ENCODE measurements at regions not wholly inside any gene's neighbourhood (a gene's known extent, or its start where the extent isn't known, plus 50 kb on each side); places are given as distances from the start of the nearest gene placed in this dataset.

DNA sequence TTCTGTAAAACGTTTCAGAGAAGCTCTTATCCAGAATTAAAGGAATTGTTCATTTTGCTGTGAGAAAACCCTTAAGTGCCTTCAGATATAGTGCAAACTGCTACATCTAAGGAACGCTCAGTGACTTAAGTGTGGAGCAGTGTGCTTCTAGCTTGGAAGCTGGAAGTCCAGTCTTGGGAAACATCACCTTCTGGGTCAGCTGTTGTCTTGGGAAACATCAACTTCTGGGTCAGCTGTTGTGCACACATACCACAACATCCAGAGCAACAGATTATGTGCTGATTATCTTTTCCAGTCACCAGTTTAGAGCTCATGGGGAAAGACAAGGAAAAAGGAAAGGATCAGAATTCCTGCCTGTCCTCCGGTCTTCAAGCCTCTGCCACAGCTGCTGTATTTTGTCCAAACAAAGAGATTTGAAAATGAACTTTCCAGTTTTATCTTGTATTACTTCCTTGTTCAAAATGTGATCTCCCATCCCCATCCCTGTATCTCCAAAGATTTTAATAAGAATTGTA lies 713.6 kb downstream of the NSUN3 start:
- no peak overlapping the region for H2AFZ ChIP-seq (ENCODE audit: low read length)
- H3K4me2 ChIP-seq (ENCODE audit: low read length) = no peak overlapping the region
- H3K9me2 ChIP-seq (ENCODE audit: low read depth, low read length) = no peaks in the 10 kb centered on the region
- H4K20me1 ChIP-seq (ENCODE audit: insufficient read depth, low read length) = no peaks in the 10 kb centered on the region
- no peaks in the 10 kb centered on the region for H3F3A ChIP-seq (ENCODE audit: insufficient read depth, low read length)
- H3K9ac ChIP-seq (ENCODE audit: low read length) = no peak overlapping the region
- no peaks in the 10 kb centered on the region for H3K4me1 ChIP-seq (ENCODE audit: insufficient read depth, low read length, severe bottlenecking)
- no peak overlapping the region for H3K27ac ChIP-seq (ENCODE audit: low read depth, low read length, poor library complexity, severe bottlenecking)
- H3K36me3 ChIP-seq (ENCODE audit: insufficient read depth, low read length) = no peaks in the 10 kb centered on the region
- H3K79me2 ChIP-seq (ENCODE audit: insufficient read depth, low read length) = no peaks in the 10 kb centered on the region
- TF ChIP-seq CTCF (IDR thresholded peaks at IDR 0.05; ENCODE audit: low read length) (no peak), EZH2 (IDR thresholded peaks at IDR 0.05; ENCODE audit: borderline replicate concordance, low read length) (no peak)
- no peak overlapping the region for H3K4me3 ChIP-seq (ENCODE audit: low read depth, low read length, poor library complexity, severe bottlenecking)
- H3K9me3 ChIP-seq (ENCODE audit: low read length) = no peaks in the 10 kb centered on the region
- no peaks in the 10 kb centered on the region for H3K27me3 ChIP-seq (ENCODE audit: insufficient read depth, low read length)

GRCh38 chr3:94778289-94778688 lies 715.4 kb downstream of the NSUN3 start:
- Histone ChIP-seq H3K9ac (ENCODE audit: low read length) (no peak overlapping the region), H3K4me2 (ENCODE audit: low read length) (no peak overlapping the region), H3K27ac (ENCODE audit: low read depth, low read length, poor library complexity, severe bottlenecking) (no peak overlapping the region), H3K4me3 (ENCODE audit: low read depth, low read length, poor library complexity, severe bottlenecking) (no peak overlapping the region), H3K9me2 (ENCODE audit: low read depth, low read length) (no peaks in the 10 kb centered on the region), H3F3A (ENCODE audit: insufficient read depth, low read length) (no peaks in the 10 kb centered on the region), H3K4me1 (ENCODE audit: insufficient read depth, low read length, severe bottlenecking) (no peaks in the 10 kb centered on the region), H3K9me3 (ENCODE audit: low read length) (no peaks in the 10 kb centered on the region), H3K27me3 (ENCODE audit: insufficient read depth, low read length) (no peaks in the 10 kb centered on the region), H2AFZ (ENCODE audit: low read length) (no peak overlapping the region), H3K79me2 (ENCODE audit: insufficient read depth, low read length) (no peaks in the 10 kb centered on the region), H4K20me1 (ENCODE audit: insufficient read depth, low read length) (no peaks in the 10 kb centered on the region), H3K36me3 (ENCODE audit: insufficient read depth, low read length) (no peaks in the 10 kb centered on the region)
- TF ChIP-seq CTCF (IDR thresholded peaks at IDR 0.05; ENCODE audit: low read length) (no peak), EZH2 (IDR thresholded peaks at IDR 0.05; ENCODE audit: borderline replicate concordance, low read length) (no peak)

- Histone ChIP-seq H3K9me2 (ENCODE audit: low read depth, low read length) (no peaks in the 10 kb centered on the region), H3K27me3 (ENCODE audit: insufficient read depth, low read length) (no peaks in the 10 kb centered on the region), H3K4me1 (ENCODE audit: insufficient read depth, low read length, severe bottlenecking) (no peaks in the 10 kb centered on the region), H4K20me1 (ENCODE audit: insufficient read depth, low read length) (no peaks in the 10 kb centered on the region), H3K27ac (ENCODE audit: low read depth, low read length, poor library complexity, severe bottlenecking) (no peak overlapping the region), H2AFZ (ENCODE audit: low read length) (no peak overlapping the region), H3K4me3 (ENCODE audit: low read depth, low read length, poor library complexity, severe bottlenecking) (no peak overlapping the region), H3K9me3 (ENCODE audit: low read length) (no peaks in the 10 kb centered on the region), H3F3A (ENCODE audit: insufficient read depth, low read length) (no peaks in the 10 kb centered on the region), H3K36me3 (ENCODE audit: insufficient read depth, low read length) (no peaks in the 10 kb centered on the region), H3K9ac (ENCODE audit: low read length) (no peak overlapping the region), H3K4me2 (ENCODE audit: low read length) (no peak overlapping the region), H3K79me2 (ENCODE audit: insufficient read depth, low read length) (no peaks in the 10 kb centered on the region)
- no peak for TF ChIP-seq CTCF (IDR thresholded peaks at IDR 0.05; ENCODE audit: low read length)
- no peak for TF ChIP-seq EZH2 (IDR thresholded peaks at IDR 0.05; ENCODE audit: borderline replicate concordance, low read length)
Measured at GRCh38 chr3:94778814-94779494, 716.1 kb downstream of the NSUN3 start.
